K562 (cell line): ENCODE measurements at regions not wholly inside any gene's neighbourhood (a gene's known extent, or its start where the extent isn't known, plus 50 kb on each side); places are given as distances from the start of the nearest gene placed in this dataset.

Experiments used
- ATAC-seq: fragments of 200-7000 bp; cut with Tn5 transposase; 3 replicates; pipeline ENCODE4 v1.9.1; 2020; ENCODE audit warnings: moderate library complexity
- BruUV-seq: library from RNA; stranded (reverse); fragments of 400-500 nt; replicated peaks from 2 replicates; lab custom pipeline; 2021; lab: Mats Ljungman, UMichigan
- CTCF ChIA-PET: fragments of 300-600 bp; formaldehyde crosslinking; extraction: SDS; loops from one replicate; lab custom pipeline; 2021; ENCODE audit warnings: low intra/inter-chr PET ratio; lab: Yijun Ruan, JAX
- POLR2A ChIA-PET: fragments of 300-600, 350-650 bp; sonication (Branson Sonifier 250); formaldehyde crosslinking; extraction: SDS; loops from one replicate; lab custom pipeline; 2021; ENCODE audit warnings: antibody characterized with exemption, inconsistent platforms; lab: Yijun Ruan, JAX
- DNase-seq, 4 experiments: peaks; one replicate each; pipeline versions ENCODE4 v3.0.0 to v3.0.0-alpha.2; 2011 to 2018; ENCODE audit warnings: low spot score in 3 of 4, mixed read lengths in 3 of 4; ENCODE audit errors: extremely low read depth in 1 of 4
- FAIRE-seq: peaks from 2 replicates; lab custom pipeline; 2011; peaks lifted over from hg19 to GRCh38; lab: Jason Lieb, UNC
- H2AFZ ChIP-seq: 2 replicates; pipeline ENCODE4 v1.6.0; 2011; ENCODE audit warnings: low read depth, low read length, control low read depth, inconsistent platforms
- H3K27ac ChIP-seq: fragments of 200-600 bp; 3 replicates; pipeline ENCODE4 v1.8.0; 2011; ENCODE audit warnings: low read depth, mild to moderate bottlenecking, control low read depth, inconsistent platforms, low read length, moderate library complexity, mixed read lengths; ENCODE audit errors: extremely low read depth
- H3K27me3 ChIP-seq, 2 experiments: fragments of 300-600 bp in 1 of 2; 2 replicates in 1 of 2; 3 replicates in 1 of 2; pipeline versions ENCODE4 v1.6.0 to v1.8.0; 2011; ENCODE audit warnings: inconsistent platforms in 2 of 2, low read length in 2 of 2, mild to moderate bottlenecking in 1 of 2, mixed read lengths in 1 of 2, moderate library complexity in 1 of 2; ENCODE audit not compliant: control insufficient read depth in 2 of 2, insufficient read depth in 2 of 2
- H3K36me3 ChIP-seq: fragments of 300-600 bp; 3 replicates; pipeline ENCODE4 v1.8.0; 2011; ENCODE audit warnings: mild to moderate bottlenecking, low read length, inconsistent platforms; ENCODE audit not compliant: control insufficient read depth, insufficient read depth
- H3K4me1 ChIP-seq, 2 experiments: fragments of 200-600 bp in 1 of 2; replicated peaks in 1 of 2; 2 replicates in 1 of 2; 3 replicates in 1 of 2; pipeline versions ENCODE4 v1.5.1 to v1.8.0; 2011; ENCODE audit warnings: inconsistent platforms in 2 of 2, low read length in 2 of 2, mild to moderate bottlenecking in 1 of 2, mixed read lengths in 1 of 2, moderate library complexity in 1 of 2; ENCODE audit not compliant: control insufficient read depth in 2 of 2, insufficient read depth in 2 of 2
- H3K4me2 ChIP-seq: 2 replicates; pipeline ENCODE4 v1.6.1; 2011; ENCODE audit warnings: low read length, control low read depth, inconsistent platforms, mixed read lengths; ENCODE audit not compliant: insufficient read depth
- H3K4me3 ChIP-seq: fragments of 200-600 bp; sonication (generic), shearing (Covaris generic); 2 replicates; pipeline ENCODE4 v1.5.1; 2016; ENCODE audit warnings: control low read depth, inconsistent platforms
- H3K79me2 ChIP-seq: fragments of 200-600 bp; 3 replicates; pipeline ENCODE4 v1.8.0; 2011; ENCODE audit warnings: low read length, inconsistent platforms; ENCODE audit not compliant: control insufficient read depth, insufficient read depth
- H3K9ac ChIP-seq, 2 experiments: 2 replicates each; pipeline versions ENCODE4 v1.6.0 to v1.6.1; 2011; ENCODE audit warnings: low read depth in 2 of 2, low read length in 2 of 2, control low read depth in 1 of 2, inconsistent platforms in 1 of 2, mild to moderate bottlenecking in 1 of 2, mixed read lengths in 1 of 2; ENCODE audit not compliant: insufficient read depth in 1 of 2
- H3K9me1 ChIP-seq: one replicate; pipeline ENCODE4 v1.6.0; 2011; ENCODE audit warnings: inconsistent platforms, mild to moderate bottlenecking, low read length, moderate library complexity; ENCODE audit not compliant: control insufficient read depth, insufficient read depth
- H3K9me3 ChIP-seq: replicated peaks from 2 replicates; pipeline ENCODE4 v1.5.1; 2011; ENCODE audit warnings: low read depth, low read length, inconsistent platforms; ENCODE audit not compliant: control insufficient read depth, insufficient read depth
- H4K20me1 ChIP-seq: replicated peaks from 2 replicates; pipeline ENCODE4 v1.6.1; 2011; ENCODE audit warnings: low read length, inconsistent platforms, mixed read lengths; ENCODE audit not compliant: control insufficient read depth, insufficient read depth
- ARID1B ChIP-seq: fragments of 450-650 bp; IDR thresholded peaks from 2 replicates; pipeline ENCODE4 v1.6.1; 2016; ENCODE audit warnings: antibody characterized with exemption, mild to moderate bottlenecking, inconsistent platforms
- ARID3A ChIP-seq: IDR thresholded peaks from 2 replicates; pipeline ENCODE4 v1.6.1; 2012; ENCODE audit warnings: low read depth, low read length, improper control_type of control experiment, borderline replicate concordance
- CTCF ChIP-seq, 3 experiments: IDR thresholded peaks in 2 of 3; conservative IDR thresholded peaks in 1 of 3; 2 replicates each; pipeline ENCODE4 v1.5.1; 2011 to 2012; ENCODE audit warnings: low read length in 3 of 3, mild to moderate bottlenecking in 3 of 3, control low read depth in 2 of 3, improper control_type of control experiment in 1 of 3, inconsistent platforms in 1 of 3, low read depth in 1 of 3, mixed read lengths in 1 of 3, moderate library complexity in 1 of 3; ENCODE audit not compliant: insufficient read depth in 2 of 3
- ILK ChIP-seq: fragments of 450-650 bp; IDR thresholded peaks from 2 replicates; pipeline ENCODE4 v1.6.1; 2016; ENCODE audit warnings: missing genetic modification characterization, low read depth, mild to moderate bottlenecking, missing compliant biosample characterization, moderate library complexity, borderline replicate concordance
- JUND ChIP-seq, 2 experiments: IDR thresholded peaks; 2 replicates in 1 of 2; 3 replicates in 1 of 2; pipeline ENCODE4 v1.6.1; 2011; ENCODE audit warnings: borderline replicate concordance in 2 of 2, low read depth in 2 of 2, low read length in 2 of 2, improper control_type of control experiment in 1 of 2, missing biosample characterization in 1 of 2, missing genetic modification characterization in 1 of 2, missing genetic modification reagents in 1 of 2
- MYBL2 ChIP-seq, 2 experiments: fragments of 450-650 bp in 1 of 2; sonication (generic) in 1 of 2; formaldehyde crosslinking in 1 of 2; IDR thresholded peaks; 2 replicates each; pipeline versions ENCODE4 v1.6.1 to v1.8.1; 2017 to 2022; ENCODE audit warnings: borderline replicate concordance in 1 of 2, inconsistent platforms in 1 of 2, low read depth in 1 of 2, mild to moderate bottlenecking in 1 of 2, missing genetic modification reagents in 1 of 2, moderate library complexity in 1 of 2
- RAD21 ChIP-seq, 2 experiments: fragments of 250-450 bp in 1 of 2; fragments of 450-650 bp in 1 of 2; sonication (Bioruptor Pico) in 1 of 2; formaldehyde crosslinking in 1 of 2; IDR thresholded peaks in 1 of 2; conservative IDR thresholded peaks in 1 of 2; 2 replicates each; pipeline versions ENCODE4 v1.4.0 to v1.8.0; 2020 to 2022; ENCODE audit warnings: mild to moderate bottlenecking in 2 of 2, moderate library complexity in 1 of 2
- TAL1 ChIP-seq: fragments of 450-650 bp; IDR thresholded peaks from 2 replicates; pipeline ENCODE4 v1.6.1; 2016; ENCODE audit warnings: mild to moderate bottlenecking
- THRB ChIP-seq: fragments of 450-650 bp; formaldehyde crosslinking; conservative IDR thresholded peaks from 2 replicates; pipeline ENCODE4 v1.4.0; 2022; ENCODE audit warnings: mild to moderate bottlenecking, missing genetic modification characterization
- ZNF445 ChIP-seq: fragments of 250-450 bp; sonication (Bioruptor Pico); IDR thresholded peaks from 2 replicates; pipeline ENCODE4 v1.4.0; 2020; ENCODE audit warnings: low read depth, mild to moderate bottlenecking, moderate library complexity
- ZNF655 ChIP-seq: fragments of 250-450 bp; sonication (Bioruptor Pico); IDR thresholded peaks from 2 replicates; pipeline ENCODE4 v1.5.0; 2021
- WGBS: fragments of 100-300 bp; shearing (Covaris generic); methylation state at CpG from one replicate; pipeline ENCODE4 v1.1.6; 2016; ENCODE audit warnings: low coverage, mixed read lengths; ENCODE audit not compliant: insufficient coverage; ENCODE audit errors: missing lambda C conversion rate; 5-methylcytosine and 5-hydroxymethylcytosine counted together
- in situ Hi-C: fragments of 300-500 bp; cut with MboI; formaldehyde crosslinking; loops from 4 replicates; pipeline ENCODE4 v1.15.0; 2018; ENCODE audit warnings: inconsistent platforms, mixed read lengths
- intact Hi-C: fragments of 100-400 bp; cut with micrococcal nuclease; formaldehyde crosslinking; loops from 2 replicates; pipeline ENCODE4 v1.14.2; 2022

- ChIA-PET POLR2A (no interaction called here), CTCF (no interaction called here)
- H3K79me2 ChIP-seq: no peaks in the 10 kb centered on the region
- no peak for ATAC-seq
- H3K36me3 ChIP-seq: no peaks in the 10 kb centered on the region
- H3K9me3 ChIP-seq: peaks cover 2% of the 10 kb centered on the region; the same call in 1 of the 2 replicates
- H4K20me1 ChIP-seq: no peaks in the 10 kb centered on the region
- no peaks in the 10 kb centered on the region for H3K4me1 ChIP-seq
- intact Hi-C loops: no loop called here
- H3K4me3 ChIP-seq: no peak overlapping the region
- H2AFZ ChIP-seq: no peak overlapping the region
- H3K27me3 ChIP-seq: no peaks in the 10 kb centered on the region
- WGBS: 1% methylated on average over 5 of the region's 5 CpGs
- no peaks in the 10 kb centered on the region for H3K9me1 ChIP-seq
- no TSS peak for BruUV-seq
- in situ Hi-C loops: no loop called here
- no peak for FAIRE-seq
- H3K9ac ChIP-seq: no peak overlapping the region
- DNase-seq: peak in 1 of 4 experiments; percentile 2
- H3K4me2 ChIP-seq: no peak overlapping the region
- no peak overlapping the region for H3K27ac ChIP-seq
- TF ChIP-seq THRB (CRISPR knock-in tag) (no peak), ARID3A (no peak), ILK (no peak), MYBL2 (IDR thresholded peaks at IDR 0.05; ENCODE audit: low read depth) (no peak), MYBL2 (CRISPR knock-in tag; IDR thresholded peaks at IDR 0.05; ENCODE audit: borderline replicate concordance) (no peak), TAL1 (no peak), CTCF (IDR thresholded peaks at IDR 0.05 in 2 of 3, conservative IDR thresholded peaks at IDR 0.05 in 1 of 3; ENCODE audit: insufficient read depth in 2 of 3, low read depth in 1 of 3, low read length in 3 of 3) (peak in 1 of 3 experiments; percentile 11; a peak in 2 of 6 replicates), ARID1B (no peak), ZNF445 (CRISPR knock-in tag) (no peak), RAD21 (CRISPR knock-in tag; conservative IDR thresholded peaks at IDR 0.05 in 1 of 2, IDR thresholded peaks at IDR 0.05 in 1 of 2) (peak in 1 of 2 experiments; percentile 42; a peak in 2 of 4 replicates), ZNF655 (CRISPR knock-in tag) (no peak), JUND (IDR thresholded peaks at IDR 0.05; ENCODE audit: borderline replicate concordance, low read depth, low read length) (no peak), JUND (tag; IDR thresholded peaks at IDR 0.05; ENCODE audit: borderline replicate concordance, low read depth, low read length) (no peak)
These were observed 168.0 kb downstream of the HDGFL1 start for GRCh38 chr6:22737331-22737730.
